PC-9 (cell line): ENCODE measurements at regions not wholly inside any gene's neighbourhood (a gene's known extent, or its start where the extent isn't known, plus 50 kb on each side); places are given as distances from the start of the nearest gene placed in this dataset.

Experiments
- BruUV-seq: library from RNA; stranded (reverse); fragments of 400-500 nt; replicated peaks from 2 replicates; lab custom pipeline; 2021; lab: Mats Ljungman, UMichigan
- CTCF ChIA-PET: fragments of 300-600 bp; sonication (Branson Sonifier 250); formaldehyde crosslinking; loops from one replicate; lab custom pipeline; 2022; ENCODE audit warnings: antibody characterized with exemption; lab: Charles Lee
- POLR2A ChIA-PET: fragments of 300-600 bp; sonication (Branson Sonifier 250); formaldehyde crosslinking; loops from one replicate; lab custom pipeline; 2022; ENCODE audit warnings: antibody characterized with exemption; ENCODE audit not compliant: unreplicated experiment; lab: Charles Lee
- DNase-seq, 2 experiments: peaks; one replicate each; pipeline versions ENCODE4 v3.0.0 to v3.0.0-alpha.2; 2015 to 2022; ENCODE audit warnings: mixed read lengths in 1 of 2
- H2AFZ ChIP-seq: fragments of 200-600 bp; sonication (generic); 2 replicates; pipeline ENCODE4 v1.8.1; 2017; ENCODE audit warnings: antibody characterized with exemption
- H3F3A ChIP-seq: fragments of 200-600 bp; sonication (generic); 2 replicates; pipeline ENCODE4 v1.8.1; 2017; ENCODE audit warnings: antibody characterized with exemption, mild to moderate bottlenecking, low read depth; ENCODE audit not compliant: insufficient read depth
- H3K27ac ChIP-seq: fragments of 200-600 bp; sonication (generic); 2 replicates; pipeline ENCODE4 v1.6.1; 2016; ENCODE audit warnings: mixed run types
- H3K27me3 ChIP-seq: fragments of 200-600 bp; sonication (generic); 2 replicates; pipeline ENCODE4 v1.6.1; 2016; ENCODE audit warnings: low read depth, mixed run types; ENCODE audit not compliant: insufficient read depth
- H3K36me3 ChIP-seq: fragments of 200-600 bp; sonication (generic); 2 replicates; pipeline ENCODE4 v1.6.1; 2016; ENCODE audit warnings: low read depth, mixed run types
- H3K4me1 ChIP-seq: fragments of 200-600 bp; sonication (generic); replicated peaks from 2 replicates; pipeline ENCODE4 v1.6.1; 2016; ENCODE audit warnings: mixed run types; ENCODE audit not compliant: insufficient read depth
- H3K4me2 ChIP-seq: fragments of 200-600 bp; sonication (generic); 2 replicates; pipeline ENCODE4 v1.6.1; 2017; ENCODE audit warnings: mixed run types
- H3K4me3 ChIP-seq: fragments of 200-600 bp; sonication (generic); 2 replicates; pipeline ENCODE4 v1.6.1; 2016; ENCODE audit warnings: mixed run types
- H3K79me2 ChIP-seq: fragments of 200-600 bp; sonication (generic); 2 replicates; pipeline ENCODE4 v1.6.1; 2017; ENCODE audit warnings: low read depth, mixed run types
- H3K9me2 ChIP-seq: fragments of 200-600 bp; sonication (generic); 2 replicates; pipeline ENCODE4 v1.8.1; 2017; ENCODE audit warnings: mild to moderate bottlenecking; ENCODE audit not compliant: insufficient read depth
- H3K9me3 ChIP-seq: fragments of 200-600 bp; sonication (generic); 2 replicates; pipeline ENCODE4 v1.8.1; 2016; ENCODE audit warnings: low read depth; ENCODE audit not compliant: insufficient read depth
- H4K20me1 ChIP-seq: fragments of 200-600 bp; sonication (generic); 2 replicates; pipeline ENCODE4 v1.8.1; 2017; ENCODE audit not compliant: insufficient read depth
- CTCF ChIP-seq: fragments of 200-600 bp; sonication (generic); conservative IDR thresholded peaks from 2 replicates; pipeline ENCODE4 v1.6.1; 2017; ENCODE audit warnings: mixed run types, antibody characterized with exemption, mild to moderate bottlenecking, moderate library complexity
- EZH2 ChIP-seq: fragments of 200-600 bp; sonication (generic); IDR thresholded peaks from 2 replicates; pipeline ENCODE4 v1.8.0; 2017; ENCODE audit warnings: antibody characterized with exemption, low read depth
- intact Hi-C: fragments of 100-400 bp; cut with micrococcal nuclease; formaldehyde crosslinking; loops from one replicate; pipeline ENCODE4 v1.10.0; 2022; ENCODE audit not compliant: unreplicated experiment

GRCh38 chr3:159187706-159188105 lies 385.9 kb downstream of the MFSD1 start:
- H3K4me2 ChIP-seq: no peak overlapping the region
- BruUV-seq: no TSS peak
- intact Hi-C loops: no loop called here
- H3K9me3 ChIP-seq: no peaks in the 10 kb centered on the region; the same call in 1 of the 2 replicates
- peaks cover 27% of the 10 kb centered on the region for H3K4me1 ChIP-seq
- no peak for DNase-seq
- no peak overlapping the region for H2AFZ ChIP-seq
- no peak overlapping the region for H3K4me3 ChIP-seq
- ChIA-PET CTCF (no interaction called here), POLR2A (no interaction called here)
- H3K27ac ChIP-seq: no peak overlapping the region
- H3F3A ChIP-seq: peaks cover 17% of the 10 kb centered on the region; the same call in 1 of the 2 replicates
- no peaks in the 10 kb centered on the region for H3K36me3 ChIP-seq
- no peaks in the 10 kb centered on the region for H3K79me2 ChIP-seq
- no peaks in the 10 kb centered on the region for H3K27me3 ChIP-seq
- H3K9me2 ChIP-seq: no peaks in the 10 kb centered on the region
- TF ChIP-seq CTCF: no peak
- TF ChIP-seq EZH2: no peak
- no peaks in the 10 kb centered on the region for H4K20me1 ChIP-seq

- Histone ChIP-seq H2AFZ (no peak overlapping the region), H3K27me3 (no peaks in the 10 kb centered on the region), H3K4me2 (no peak overlapping the region), H3K36me3 (no peaks in the 10 kb centered on the region), H3K9me2 (no peaks in the 10 kb centered on the region), H3F3A (peaks cover 17% of the 10 kb centered on the region; the same call in 1 of the 2 replicates), H3K4me3 (no peak overlapping the region), H3K27ac (no peak overlapping the region), H3K4me1 (peaks cover 27% of the 10 kb centered on the region), H3K9me3 (no peaks in the 10 kb centered on the region; the same call in 1 of the 2 replicates), H4K20me1 (no peaks in the 10 kb centered on the region), H3K79me2 (no peaks in the 10 kb centered on the region)
- DNase-seq: peak in 1 of 2 experiments; percentile 24
- BruUV-seq: no TSS peak
- ChIA-PET POLR2A (no interaction called here), CTCF (no interaction called here)
- intact Hi-C loops: no loop called here
- TF ChIP-seq CTCF (no peak), EZH2 (no peak)
Observed at GRCh38 chr3:159189994-159190669, 388.3 kb downstream of the MFSD1 start.

DNA sequence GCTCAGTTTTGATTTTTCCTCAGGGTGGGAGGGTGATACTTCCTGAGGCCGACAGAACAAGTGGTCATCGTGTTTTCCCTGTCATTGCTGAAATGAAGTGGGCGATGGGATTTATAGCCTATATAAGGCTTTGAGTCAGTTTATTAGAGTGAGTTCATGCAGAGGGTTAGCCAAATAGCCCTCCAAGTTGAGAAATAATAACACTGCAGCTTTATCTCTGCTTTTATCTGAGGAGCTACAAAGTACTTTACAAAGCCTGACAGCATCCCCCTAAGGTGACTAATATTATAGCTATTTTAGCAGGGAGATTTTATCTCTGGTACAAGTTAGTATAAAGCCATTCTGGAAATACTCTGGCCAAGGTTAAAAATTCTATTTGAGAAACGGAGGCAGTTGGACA lies 389.6 kb downstream of the MFSD1 start:
- POLR2A ChIA-PET: interaction anchor here (0.6 to 1.0 kb wide), 3 partner anchors 17 to 1475 kb away, joined by 3 to 5 read pairs (median 3); no protein-coding TSS in a partner anchor
- H3K79me2 ChIP-seq: no peaks in the 10 kb centered on the region
- H3K4me3 ChIP-seq: no peak overlapping the region

More for the DNA sequence above, 389.6 kb downstream of the MFSD1 start:
- Histone ChIP-seq H3K36me3 (no peaks in the 10 kb centered on the region), H3K9me2 (no peaks in the 10 kb centered on the region), H3K4me1 (peaks cover 27% of the 10 kb centered on the region), H3F3A (peaks cover 17% of the 10 kb centered on the region; the same call in 1 of the 2 replicates), H3K27me3 (no peaks in the 10 kb centered on the region), H3K9me3 (no peaks in the 10 kb centered on the region; the same call in 1 of the 2 replicates), H2AFZ (no peak overlapping the region), H4K20me1 (no peaks in the 10 kb centered on the region), H3K27ac (no peak overlapping the region), H3K4me2 (peak overlapping the region; percentile 15)
- CTCF ChIA-PET: interaction anchor here (0.6 to 1.1 kb wide), 3 partner anchors 9 to 466 kb away, joined by 3 to 5 read pairs (median 4); no protein-coding TSS in a partner anchor
- no peak for TF ChIP-seq EZH2
- DNase-seq: peak in 1 of 2 experiments; percentile 90
- BruUV-seq: no TSS peak
- intact Hi-C loops: no loop called here
